Left ventricle myocardium superior (tissue), 1 donor: ENCODE measurements at regions not wholly inside any gene's neighbourhood (a gene's known extent, or its start where the extent isn't known, plus 50 kb on each side); places are given as distances from the start of the nearest gene placed in this dataset.
"Not testable (repeated sequence)": the region's sequence is repeated elsewhere in the genome, so short reads cannot be mapped to it uniquely, and the experiment has no call there.

Experiments used
- ATAC-seq: fragments of 200-7000 bp; cut with Tn5 transposase; one replicate; pipeline ENCODE4 v1.9.1; 2020; ENCODE audit warnings: mild to moderate bottlenecking, moderate library complexity
- DNase-seq: peaks from one replicate; pipeline ENCODE4 v3.0.0-alpha.2; 2020
- intact Hi-C: fragments of 100-400 bp; cut with micrococcal nuclease; formaldehyde crosslinking; loops from one replicate; pipeline ENCODE4 v1.11.0; 2022
- donor health status: DM: no; HTN: yes; CAD: no; lungs with severe emphysema.

- ATAC-seq (no peak), DNase-seq (no peak)
- intact Hi-C loops: no loop called here
These were observed 635.3 kb upstream of the MARCKS start for GRCh38 chr6:113221850-113222249.

GRCh38 chr6:113246186-113246585 lies 611.0 kb upstream of the MARCKS start:
- intact Hi-C loops: no loop called here
- ATAC-seq (no peak), DNase-seq (no peak)

GRCh38 chr6:113248532-113248931 lies 608.6 kb upstream of the MARCKS start:
- intact Hi-C loops: no loop called here
- no peak for ATAC-seq
- DNase-seq: no peak

GRCh38 chr6:113254194-113254593 lies 603.0 kb upstream of the MARCKS start:
- DNase-seq, ATAC-seq, intact Hi-C loops: not testable (repeated sequence)

DNA sequence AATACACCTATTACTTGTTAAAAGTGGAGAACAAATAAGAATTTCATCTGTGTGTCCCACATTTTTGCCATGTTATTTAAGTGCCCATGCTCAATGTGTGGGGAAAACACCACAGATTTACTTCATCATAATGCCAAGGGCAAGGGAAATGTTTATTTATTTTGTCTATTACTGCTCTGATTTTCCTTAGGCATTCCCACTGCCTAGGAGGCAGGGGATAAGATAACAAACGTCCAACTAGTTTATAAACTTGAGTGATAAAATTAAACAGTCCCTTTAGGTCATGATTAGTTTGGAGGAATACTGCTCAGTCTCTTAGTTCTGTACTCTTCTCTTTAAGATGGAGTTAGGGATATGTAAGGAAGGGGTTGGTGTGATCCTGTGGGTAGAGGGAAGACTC lies 598.4 kb upstream of the MARCKS start:
- intact Hi-C loops: no loop called here
- ATAC-seq: no peak

DNA sequence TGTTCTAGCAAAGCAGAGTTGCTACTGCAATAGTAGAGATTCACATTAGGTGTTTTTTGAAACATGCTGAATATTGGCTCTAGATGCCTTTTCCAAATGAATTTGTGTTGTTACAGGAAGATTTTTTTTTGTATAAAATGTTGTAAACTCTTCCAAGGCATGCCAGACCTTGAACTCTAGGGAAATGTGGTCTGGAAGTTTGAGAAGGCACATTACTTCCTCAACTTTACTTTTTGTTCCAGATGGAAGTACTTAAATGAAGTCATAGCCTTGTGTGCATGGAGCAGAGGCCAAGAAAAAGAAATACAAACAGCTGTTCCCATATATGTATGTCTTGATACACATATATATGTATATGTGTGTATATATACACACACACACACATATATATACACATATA lies 585.7 kb upstream of the MARCKS start:
- intact Hi-C loops: no loop called here
- ATAC-seq: peak; percentile 80
- no peak for DNase-seq

More for the DNA sequence above, 598.4 kb upstream of the MARCKS start:
- DNase-seq: no peak

DNA sequence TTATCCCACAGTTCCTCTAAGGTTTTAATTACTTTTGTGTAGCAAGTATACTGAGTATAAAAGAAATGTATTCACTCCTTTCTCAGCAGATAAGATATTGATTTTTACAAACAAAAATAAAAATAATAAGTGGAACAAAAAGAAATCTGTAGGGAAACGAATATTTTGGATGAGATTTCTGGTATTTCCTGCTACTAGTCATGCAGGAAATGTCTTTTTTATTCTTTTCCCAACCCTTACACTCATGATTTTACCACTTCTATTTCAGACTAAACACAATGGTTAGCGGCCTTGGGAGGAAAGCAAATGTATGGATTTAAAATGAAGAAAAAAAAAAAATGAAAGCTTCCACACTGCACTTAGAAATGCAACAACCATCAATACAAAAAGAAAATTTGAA lies 580.5 kb upstream of the MARCKS start:
- ATAC-seq: no peak
- intact Hi-C loops: no loop called here
- no peak for DNase-seq

DNA sequence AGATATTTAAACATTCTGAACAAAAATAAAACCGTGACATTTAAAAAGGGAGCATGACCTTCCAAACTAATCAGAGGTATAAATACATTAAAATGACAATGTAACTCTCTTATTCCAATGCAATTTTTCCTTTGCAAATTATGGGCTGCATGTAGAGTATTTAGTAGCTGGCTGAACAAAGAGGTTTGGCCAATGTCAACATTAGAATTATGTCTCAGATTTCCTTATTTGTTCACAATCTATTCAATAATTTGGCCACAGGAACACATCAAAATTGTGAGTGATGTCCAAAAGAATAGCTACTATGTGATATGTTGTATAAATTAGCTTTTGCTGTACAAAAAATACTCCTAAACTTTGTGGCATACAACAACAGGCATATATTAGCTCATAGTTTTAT lies 580.0 kb upstream of the MARCKS start:
- no peak for ATAC-seq
- DNase-seq: no peak
- intact Hi-C loops: no loop called here

DNA sequence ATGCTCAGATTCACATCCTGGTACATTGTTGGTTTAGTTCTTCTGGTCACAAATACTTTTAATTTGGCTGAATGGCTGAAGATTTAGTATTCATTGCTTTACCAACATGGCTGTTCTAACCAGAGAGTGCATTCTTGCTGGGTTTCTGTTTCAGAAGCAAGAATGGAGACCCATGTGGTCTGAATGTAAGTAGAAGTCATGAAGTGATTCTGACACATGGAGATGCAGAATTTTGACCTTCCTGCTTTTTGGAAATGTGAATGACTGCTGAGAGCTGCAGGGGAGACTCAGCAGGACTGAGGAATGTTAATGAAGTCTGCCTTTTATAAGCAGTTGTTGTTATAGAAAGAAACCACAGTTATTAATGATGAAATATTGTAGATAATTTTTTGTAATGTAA lies 576.1 kb upstream of the MARCKS start:
- intact Hi-C loops: no loop called here
- no peak for ATAC-seq
- no peak for DNase-seq

DNA sequence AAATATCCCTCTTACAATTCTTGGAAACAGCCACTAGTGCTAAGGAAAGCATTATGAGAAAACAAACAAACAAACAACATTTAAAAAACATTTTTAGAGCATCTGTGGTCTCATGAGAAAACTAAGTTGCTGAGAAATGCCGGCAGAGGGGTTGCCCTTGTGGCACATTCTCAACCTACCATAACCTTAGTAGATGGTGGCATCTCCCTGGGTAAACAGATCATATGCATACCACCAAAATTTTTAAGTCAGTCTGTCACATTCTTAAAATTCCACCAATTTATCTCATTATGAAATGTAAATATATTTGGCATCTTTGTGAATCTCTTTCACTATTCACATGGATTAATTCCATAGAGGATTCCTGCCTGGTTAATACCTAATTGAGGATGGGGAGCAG lies 575.7 kb upstream of the MARCKS start:
- intact Hi-C loops: no loop called here
- DNase-seq (no peak), ATAC-seq (no peak)

DNA sequence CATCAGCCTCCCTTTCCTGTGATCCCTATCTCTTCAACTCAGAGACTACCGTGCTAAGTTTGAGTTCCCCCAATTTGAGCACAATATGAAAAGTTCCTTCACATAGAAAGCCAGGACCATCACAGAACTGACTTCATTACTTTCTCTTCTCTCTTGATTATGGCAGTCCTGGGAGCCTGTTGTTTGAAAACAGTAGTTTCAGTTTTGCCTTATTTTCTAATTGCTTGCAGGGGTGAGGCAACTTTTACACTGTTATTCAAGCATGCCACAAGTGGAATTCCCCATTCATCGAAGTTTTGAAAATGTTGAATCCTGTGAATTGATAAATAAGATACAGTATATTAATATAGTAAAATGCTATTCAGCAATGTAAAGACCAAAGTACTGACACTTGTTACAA lies 569.7 kb upstream of the MARCKS start:
- DNase-seq: no peak
- intact Hi-C loops: no loop called here
- no peak for ATAC-seq

DNA sequence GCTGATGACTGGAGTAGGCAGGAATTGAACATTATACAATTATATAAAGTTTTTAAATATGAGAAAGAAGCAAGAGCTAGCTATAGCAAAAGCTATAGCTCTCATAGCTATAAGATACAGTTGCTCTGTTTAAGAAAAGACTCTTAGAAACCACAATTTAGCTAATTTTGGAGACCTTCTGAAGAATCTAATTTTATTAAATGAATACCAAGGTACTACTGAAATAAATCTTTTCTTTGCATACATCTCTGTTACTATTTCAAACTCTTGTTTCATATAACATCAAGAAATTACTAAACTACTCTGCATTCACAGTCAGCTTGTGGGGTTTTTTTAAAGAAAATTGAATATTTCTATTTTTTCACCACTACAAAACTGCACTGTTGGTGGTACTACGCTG lies 568.7 kb upstream of the MARCKS start:
- ATAC-seq: no peak
- intact Hi-C loops: no loop called here
- no peak for DNase-seq

GRCh38 chr6:113289166-113289565 lies 568.0 kb upstream of the MARCKS start:
- no peak for DNase-seq
- ATAC-seq: no peak
- intact Hi-C loops: no loop called here

- intact Hi-C loops: no loop called here
- DNase-seq (no peak), ATAC-seq (no peak)
These were observed 566.5 kb upstream of the MARCKS start for GRCh38 chr6:113290684-113291083.

GRCh38 chr6:113291751-113292445 lies 565.2 kb upstream of the MARCKS start:
- DNase-seq: peak; percentile 25
- intact Hi-C loops: no loop called here
- no peak for ATAC-seq

- intact Hi-C loops: no loop called here
- ATAC-seq: no peak
- no peak for DNase-seq
These were observed 564.3 kb upstream of the MARCKS start for GRCh38 chr6:113292646-113293422.

DNA sequence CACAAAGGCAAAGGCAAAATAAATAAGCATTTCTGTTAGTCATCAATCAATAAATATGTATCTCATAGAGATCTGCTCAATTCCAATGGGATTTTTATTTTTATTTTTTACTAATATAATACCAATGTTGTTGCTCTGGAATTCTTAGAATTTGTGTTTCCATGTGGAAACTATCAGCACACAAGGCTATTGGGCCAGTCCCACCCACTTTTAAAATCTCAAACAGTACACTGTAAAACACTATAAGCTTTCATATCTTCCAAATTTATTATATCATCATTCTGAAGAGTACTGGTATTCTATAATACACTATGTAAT lies 563.8 kb upstream of the MARCKS start:
- DNase-seq (no peak), ATAC-seq (no peak)
- intact Hi-C loops: no loop called here

DNA sequence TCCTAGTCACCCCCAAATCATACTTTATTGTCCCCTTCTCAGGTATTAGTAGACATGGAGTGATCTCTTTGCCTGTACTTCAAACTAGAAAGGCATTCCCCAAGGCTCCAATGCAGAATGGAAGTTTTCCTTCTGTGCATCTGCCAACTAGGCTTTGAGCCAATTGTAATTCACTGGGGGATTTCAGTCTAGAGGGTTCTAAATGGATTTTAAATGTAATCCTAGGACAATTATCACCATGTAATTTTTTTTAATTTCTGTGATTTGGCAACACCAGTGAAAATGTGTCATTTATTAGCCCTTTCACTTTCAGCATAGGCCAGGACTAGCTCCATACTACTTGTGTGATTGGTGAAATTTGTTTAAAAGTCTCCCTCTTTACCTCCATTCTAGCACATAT lies 557.6 kb upstream of the MARCKS start:
- ATAC-seq: no peak
- intact Hi-C loops: no loop called here

DNA sequence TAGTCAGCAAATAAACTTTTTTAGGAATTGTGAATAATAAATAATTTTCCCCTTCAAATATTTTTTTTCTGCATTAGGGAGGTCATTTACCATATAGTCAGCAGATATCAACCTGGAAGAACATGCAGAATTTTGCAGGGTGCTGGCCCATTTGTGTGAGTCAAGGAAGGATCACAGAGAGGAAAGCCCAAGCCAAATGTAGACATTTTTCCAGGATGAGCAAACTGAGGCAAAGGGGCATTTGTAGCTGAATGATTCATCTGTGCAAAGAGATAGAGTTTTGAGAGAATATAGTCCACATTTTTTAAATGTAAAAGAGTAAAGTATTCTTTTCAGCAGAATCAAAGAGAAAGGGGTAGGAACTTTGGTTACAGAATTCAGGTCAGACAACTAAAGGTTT lies 555.5 kb upstream of the MARCKS start:
- intact Hi-C loops: loop anchor here (10.0 kb wide), 1 partner anchor 563 kb away; no protein-coding TSS in a partner anchor
- ATAC-seq: no peak
- DNase-seq: no peak

More for the DNA sequence above, 557.6 kb upstream of the MARCKS start:
- no peak for DNase-seq

DNA sequence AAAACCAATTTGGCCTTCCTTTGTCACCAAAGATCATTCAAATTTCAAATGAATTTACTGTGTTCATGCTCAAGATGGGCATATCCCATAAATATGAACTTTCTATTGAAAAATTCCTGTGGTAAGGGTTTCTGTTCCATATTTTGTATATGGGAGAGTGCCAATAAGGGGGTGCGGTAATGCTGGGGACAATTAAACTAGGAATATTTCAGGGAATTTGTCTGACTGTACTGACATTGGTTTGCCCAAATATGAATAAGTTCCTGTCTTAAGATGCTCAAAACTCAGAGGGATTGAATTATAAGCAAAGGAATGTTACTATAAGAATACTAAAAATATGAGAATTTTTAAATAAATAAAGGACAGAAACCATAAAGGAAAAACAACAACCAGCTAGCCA lies 553.0 kb upstream of the MARCKS start:
- intact Hi-C loops: loop anchor here (10.0 kb wide), 1 partner anchor 561 kb away; no protein-coding TSS in a partner anchor
- no peak for ATAC-seq
- DNase-seq: no peak
